B cell (primary cell): ENCODE measurements at regions not wholly inside any gene's neighbourhood (a gene's known extent, or its start where the extent isn't known, plus 50 kb on each side); places are given as distances from the start of the nearest gene placed in this dataset.

ENCODE experiments used
- CTCF ChIP-seq: fragments of 200-600 bp; IDR thresholded peaks from one replicate; pipeline ENCODE4 v1.8.0; 2022; ENCODE audit warnings: antibody characterized with exemption, mild to moderate bottlenecking
- EZH2 ChIP-seq: IDR thresholded peaks from 2 replicates; pipeline ENCODE4 v1.6.1; 2012; ENCODE audit warnings: borderline replicate concordance, low read depth, mild to moderate bottlenecking, moderate library complexity, low read length; ENCODE audit not compliant: insufficient read depth, poor library complexity, severe bottlenecking

- no peak for TF ChIP-seq CTCF
- TF ChIP-seq EZH2: no peak
Observed at GRCh38 chr11:76729214-76729613, 53.9 kb upstream of the TSKU start.
